PC-9 (cell line): ENCODE measurements at regions not wholly inside any gene's neighbourhood (a gene's known extent, or its start where the extent isn't known, plus 50 kb on each side); places are given as distances from the start of the nearest gene placed in this dataset.
A peak's percentile ranks its signal among the peaks of the same experiment; 100 is the strongest.
"Not testable (repeated sequence)": the region's sequence is repeated elsewhere in the genome, so short reads cannot be mapped to it uniquely, and the experiment has no call there.

ENCODE experiments used
- BruUV-seq: library from RNA; stranded (reverse); fragments of 400-500 nt; replicated peaks from 2 replicates; lab custom pipeline; 2021; lab: Mats Ljungman, UMichigan
- CTCF ChIA-PET: fragments of 300-600 bp; sonication (Branson Sonifier 250); formaldehyde crosslinking; loops from one replicate; lab custom pipeline; 2022; ENCODE audit warnings: antibody characterized with exemption; lab: Charles Lee
- POLR2A ChIA-PET: fragments of 300-600 bp; sonication (Branson Sonifier 250); formaldehyde crosslinking; loops from one replicate; lab custom pipeline; 2022; ENCODE audit warnings: antibody characterized with exemption; ENCODE audit not compliant: unreplicated experiment; lab: Charles Lee
- DNase-seq, 2 experiments: peaks; one replicate each; pipeline versions ENCODE4 v3.0.0 to v3.0.0-alpha.2; 2015 to 2022; ENCODE audit warnings: mixed read lengths in 1 of 2
- H2AFZ ChIP-seq: fragments of 200-600 bp; sonication (generic); 2 replicates; pipeline ENCODE4 v1.8.1; 2017; ENCODE audit warnings: antibody characterized with exemption
- H3F3A ChIP-seq: fragments of 200-600 bp; sonication (generic); 2 replicates; pipeline ENCODE4 v1.8.1; 2017; ENCODE audit warnings: antibody characterized with exemption, mild to moderate bottlenecking, low read depth; ENCODE audit not compliant: insufficient read depth
- H3K27ac ChIP-seq: fragments of 200-600 bp; sonication (generic); 2 replicates; pipeline ENCODE4 v1.6.1; 2016; ENCODE audit warnings: mixed run types
- H3K27me3 ChIP-seq: fragments of 200-600 bp; sonication (generic); 2 replicates; pipeline ENCODE4 v1.6.1; 2016; ENCODE audit warnings: low read depth, mixed run types; ENCODE audit not compliant: insufficient read depth
- H3K36me3 ChIP-seq: fragments of 200-600 bp; sonication (generic); 2 replicates; pipeline ENCODE4 v1.6.1; 2016; ENCODE audit warnings: low read depth, mixed run types
- H3K4me1 ChIP-seq: fragments of 200-600 bp; sonication (generic); replicated peaks from 2 replicates; pipeline ENCODE4 v1.6.1; 2016; ENCODE audit warnings: mixed run types; ENCODE audit not compliant: insufficient read depth
- H3K4me2 ChIP-seq: fragments of 200-600 bp; sonication (generic); 2 replicates; pipeline ENCODE4 v1.6.1; 2017; ENCODE audit warnings: mixed run types
- H3K4me3 ChIP-seq: fragments of 200-600 bp; sonication (generic); 2 replicates; pipeline ENCODE4 v1.6.1; 2016; ENCODE audit warnings: mixed run types
- H3K79me2 ChIP-seq: fragments of 200-600 bp; sonication (generic); 2 replicates; pipeline ENCODE4 v1.6.1; 2017; ENCODE audit warnings: low read depth, mixed run types
- H3K9me2 ChIP-seq: fragments of 200-600 bp; sonication (generic); 2 replicates; pipeline ENCODE4 v1.8.1; 2017; ENCODE audit warnings: mild to moderate bottlenecking; ENCODE audit not compliant: insufficient read depth
- H3K9me3 ChIP-seq: fragments of 200-600 bp; sonication (generic); 2 replicates; pipeline ENCODE4 v1.8.1; 2016; ENCODE audit warnings: low read depth; ENCODE audit not compliant: insufficient read depth
- H4K20me1 ChIP-seq: fragments of 200-600 bp; sonication (generic); 2 replicates; pipeline ENCODE4 v1.8.1; 2017; ENCODE audit not compliant: insufficient read depth
- CTCF ChIP-seq: fragments of 200-600 bp; sonication (generic); conservative IDR thresholded peaks from 2 replicates; pipeline ENCODE4 v1.6.1; 2017; ENCODE audit warnings: mixed run types, antibody characterized with exemption, mild to moderate bottlenecking, moderate library complexity
- EZH2 ChIP-seq: fragments of 200-600 bp; sonication (generic); IDR thresholded peaks from 2 replicates; pipeline ENCODE4 v1.8.0; 2017; ENCODE audit warnings: antibody characterized with exemption, low read depth
- intact Hi-C: fragments of 100-400 bp; cut with micrococcal nuclease; formaldehyde crosslinking; loops from one replicate; pipeline ENCODE4 v1.10.0; 2022; ENCODE audit not compliant: unreplicated experiment

GRCh38 chr5:54390539-54391031, 64.9 kb upstream of the HSPB3 start:
- CTCF ChIA-PET: no interaction called here
- TF ChIP-seq EZH2 (no peak), CTCF (no peak)
- POLR2A ChIA-PET: no interaction called here

GRCh38 chr5:54390015-54390414, 65.5 kb upstream of the HSPB3 start:
- no peaks in the 10 kb centered on the region for H3K9me2 ChIP-seq
- ChIA-PET CTCF (no interaction called here), POLR2A (no interaction called here)
- no peaks in the 10 kb centered on the region for H3K79me2 ChIP-seq
- H3K36me3 ChIP-seq: no peaks in the 10 kb centered on the region
- H3K4me3 ChIP-seq: no peak overlapping the region
- H3K4me2 ChIP-seq: no peak overlapping the region
- H3K27ac ChIP-seq: no peak overlapping the region
- peak in 1 of 2 experiments; percentile 53 for DNase-seq
- no TSS peak for BruUV-seq
- H4K20me1 ChIP-seq: no peaks in the 10 kb centered on the region
- no peaks in the 10 kb centered on the region for H3K9me3 ChIP-seq
- H2AFZ ChIP-seq: no peak overlapping the region
- no peaks in the 10 kb centered on the region for H3K27me3 ChIP-seq
- no peaks in the 10 kb centered on the region for H3F3A ChIP-seq
- no peaks in the 10 kb centered on the region for H3K4me1 ChIP-seq
- TF ChIP-seq EZH2 (no peak), CTCF (no peak)
- intact Hi-C loops: no loop called here

More at GRCh38 chr5:54390539-54391031, 64.9 kb upstream of the HSPB3 start:
- H3K36me3 ChIP-seq: no peaks in the 10 kb centered on the region
- H4K20me1 ChIP-seq: no peaks in the 10 kb centered on the region
- no TSS peak for BruUV-seq
- H3K4me3 ChIP-seq: no peak overlapping the region
- H3K4me2 ChIP-seq: no peak overlapping the region
- intact Hi-C loops: no loop called here
- no peaks in the 10 kb centered on the region for H3K9me2 ChIP-seq
- no peak for DNase-seq
- H3K79me2 ChIP-seq: no peaks in the 10 kb centered on the region
- no peaks in the 10 kb centered on the region for H3K4me1 ChIP-seq
- H2AFZ ChIP-seq: no peak overlapping the region
- H3F3A ChIP-seq: no peaks in the 10 kb centered on the region
- no peaks in the 10 kb centered on the region for H3K9me3 ChIP-seq
- H3K27me3 ChIP-seq: no peaks in the 10 kb centered on the region
- no peak overlapping the region for H3K27ac ChIP-seq

- H4K20me1 ChIP-seq, H3K9me3 ChIP-seq, H2AFZ ChIP-seq, BruUV-seq, H3K9me2 ChIP-seq, H3K36me3 ChIP-seq, DNase-seq, CTCF ChIA-PET, H3K79me2 ChIP-seq, POLR2A ChIA-PET, H3F3A ChIP-seq, H3K4me2 ChIP-seq, H3K4me3 ChIP-seq, H3K27me3 ChIP-seq, H3K27ac ChIP-seq, H3K4me1 ChIP-seq, intact Hi-C loops: not testable (repeated sequence)
These were observed 66.1 kb upstream of the HSPB3 start for GRCh38 chr5:54389399-54389798.

GRCh38 chr5:54388811-54389210, 66.7 kb upstream of the HSPB3 start:
- H3F3A ChIP-seq: no peaks in the 10 kb centered on the region
- H3K36me3 ChIP-seq: no peaks in the 10 kb centered on the region
- H3K27ac ChIP-seq: no peak overlapping the region
- no peaks in the 10 kb centered on the region for H3K4me1 ChIP-seq
- H3K9me3 ChIP-seq: no peaks in the 10 kb centered on the region
- no peaks in the 10 kb centered on the region for H3K9me2 ChIP-seq
- no peaks in the 10 kb centered on the region for H4K20me1 ChIP-seq
- no peak overlapping the region for H2AFZ ChIP-seq
- intact Hi-C loops: no loop called here
- DNase-seq: no peak
- POLR2A ChIA-PET: no interaction called here
- H3K4me2 ChIP-seq: no peak overlapping the region
- no peak for TF ChIP-seq EZH2
- no peak for TF ChIP-seq CTCF
- H3K79me2 ChIP-seq: no peaks in the 10 kb centered on the region
- H3K4me3 ChIP-seq: no peak overlapping the region
- BruUV-seq: no TSS peak
- CTCF ChIA-PET: no interaction called here
- H3K27me3 ChIP-seq: no peaks in the 10 kb centered on the region
